GM12874 (cell line): ENCODE measurements at regions not wholly inside any gene's neighbourhood (a gene's known extent, or its start where the extent isn't known, plus 50 kb on each side); places are given as distances from the start of the nearest gene placed in this dataset.

Experiments
- CTCF ChIP-seq: IDR thresholded peaks from 2 replicates; pipeline ENCODE4 v1.5.1; 2011; ENCODE audit warnings: low read depth, mild to moderate bottlenecking, control low read depth, low read length, moderate library complexity; ENCODE audit not compliant: insufficient read depth

DNA sequence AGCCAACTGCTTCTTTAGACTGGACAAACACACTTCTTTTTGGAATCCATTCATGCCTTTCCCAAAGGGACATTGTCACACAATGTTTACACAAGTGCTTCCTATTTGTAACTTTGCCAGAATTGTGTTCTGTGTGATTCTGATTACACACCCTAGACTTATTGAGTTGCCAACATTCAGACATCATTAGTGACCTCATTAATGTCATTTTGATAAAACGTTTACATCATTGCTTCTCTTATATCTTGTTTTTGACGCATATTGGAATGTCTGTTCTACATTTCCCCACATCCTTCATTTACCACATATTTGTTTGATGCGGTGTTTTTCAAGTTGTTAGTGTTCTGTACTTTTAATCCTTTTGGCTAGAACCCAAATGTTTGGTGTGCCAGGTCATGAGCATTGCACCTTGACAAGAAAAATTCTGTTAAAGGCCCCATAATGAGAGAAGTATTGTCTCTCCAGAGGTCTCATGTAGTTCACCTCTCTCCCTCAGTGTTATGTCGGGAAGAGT lies 305.5 kb downstream of the AEBP2 start:
- no peak for TF ChIP-seq CTCF

DNA sequence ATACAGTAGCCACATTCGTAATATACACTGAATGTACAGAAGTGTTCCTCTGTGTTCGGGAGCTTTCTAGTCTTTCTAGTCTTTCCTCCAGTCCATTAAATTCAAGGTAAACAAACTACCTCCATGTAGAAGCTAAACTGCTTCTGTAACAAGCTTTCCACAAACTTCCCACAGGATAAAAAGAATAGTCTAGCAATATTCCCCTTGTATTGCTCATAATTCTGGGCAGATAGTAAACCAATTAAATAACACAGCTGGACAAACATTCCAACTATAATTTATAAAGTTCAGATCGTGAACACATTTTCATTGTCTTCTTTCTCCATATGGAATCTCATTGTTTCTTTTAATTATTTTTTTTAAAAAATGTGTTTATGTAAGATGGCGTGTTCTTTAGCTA lies 307.2 kb downstream of the AEBP2 start:
- no peak for TF ChIP-seq CTCF

DNA sequence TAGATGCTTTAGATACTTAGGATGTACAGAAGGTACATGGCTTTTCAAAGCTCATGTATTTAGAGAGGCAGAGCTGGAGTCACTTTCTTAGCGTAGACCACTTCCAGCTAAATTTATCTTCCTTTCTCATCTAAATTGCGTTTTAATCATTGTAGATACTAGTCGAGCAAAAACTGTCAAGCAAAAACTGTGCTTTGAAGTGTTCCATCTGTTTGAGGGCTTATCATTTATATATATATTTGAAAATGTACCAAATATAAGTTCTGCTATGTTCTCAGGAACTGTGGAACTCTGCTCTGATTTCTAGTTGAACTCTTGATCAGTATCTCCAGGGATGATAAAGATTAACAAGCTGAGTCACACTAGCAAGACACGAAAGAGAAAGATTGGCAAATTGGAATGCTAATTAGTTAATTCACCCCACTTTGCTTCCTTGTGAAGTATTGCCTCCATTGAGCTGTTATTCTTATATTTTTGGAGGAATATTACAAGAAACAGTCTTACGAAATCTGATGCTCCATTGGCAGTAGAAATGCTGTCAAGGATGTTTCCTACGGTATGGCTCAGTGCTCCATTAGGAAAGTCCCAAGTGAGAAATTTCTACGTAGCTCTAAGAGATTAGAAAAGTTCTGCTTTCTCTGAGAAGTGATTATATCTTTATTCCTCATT lies 310.7 kb downstream of the AEBP2 start:
- TF ChIP-seq CTCF, result no peak

GRCh38 chr12:19751078-19751477 lies 311.8 kb downstream of the AEBP2 start:
- TF ChIP-seq CTCF, result no peak

- TF ChIP-seq CTCF, result no peak
Observed at GRCh38 chr12:19752712-19753111, 313.4 kb downstream of the AEBP2 start.

DNA sequence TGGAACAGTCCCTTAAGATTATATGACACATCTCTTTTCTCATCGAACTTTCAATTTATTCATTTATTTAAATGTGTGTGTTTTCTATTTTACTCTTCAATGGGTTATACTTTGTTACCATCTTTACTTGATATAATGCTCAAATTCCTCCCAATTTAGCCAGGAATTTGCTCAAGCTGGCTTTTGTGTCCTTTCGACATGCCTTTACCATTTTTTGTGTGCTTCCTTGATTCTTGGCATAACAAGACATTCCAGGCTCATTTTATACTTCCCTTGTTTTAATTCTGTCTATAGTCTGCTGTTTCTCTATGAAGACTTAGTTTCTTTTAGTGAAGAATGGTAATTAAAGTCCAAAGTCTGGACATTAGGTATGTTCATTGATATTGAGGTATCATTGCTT lies 315.8 kb downstream of the AEBP2 start:
- TF ChIP-seq CTCF, result no peak

DNA sequence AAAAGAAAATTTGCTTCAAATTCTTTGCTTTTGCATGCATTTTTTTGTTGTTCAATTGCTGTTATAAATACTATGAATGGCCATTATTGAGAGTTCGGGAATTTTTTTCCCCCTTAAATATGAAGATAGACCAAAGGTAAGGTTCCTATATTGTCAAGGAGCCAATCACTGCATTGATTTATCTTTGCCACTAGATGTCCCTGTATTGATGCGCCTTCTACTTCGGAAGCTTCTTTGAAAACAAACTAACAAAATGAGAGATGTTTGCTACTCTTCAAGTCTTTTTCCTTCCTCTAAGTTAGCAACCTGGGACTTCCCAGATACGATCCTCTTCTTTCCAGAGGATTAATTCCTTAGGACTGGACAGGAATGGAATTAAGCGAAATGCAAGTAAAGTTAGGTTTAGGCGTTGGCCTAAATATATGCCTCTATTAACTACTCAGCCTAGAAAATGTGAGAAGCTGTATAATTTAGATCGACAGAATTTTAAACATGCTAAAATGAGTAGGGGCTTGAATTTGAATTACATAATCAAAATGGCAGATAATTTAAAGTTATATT lies 318.1 kb downstream of the AEBP2 start:
- peak; percentile 35; the same call in 1 of the 2 replicates for TF ChIP-seq CTCF
